ENCODE measurements at regions not wholly inside any gene's neighbourhood (a gene's known extent, or its start where the extent isn't known, plus 50 kb on each side); places are given as distances from the start of the nearest gene placed in this dataset.

GRCh38 chr2:7281231-7282201, 364.3 kb downstream of the RNF144A start:
- Mint-ChIP-seq H3K27me3 (ENCODE audit: low read depth) (peaks cover 6% of the 10 kb centered on the region), H3K4me1 (peaks cover 9% of the 10 kb centered on the region), H3K27ac (peak overlapping the region in 1 of 3 experiments; percentile 52), H3K36me3 (ENCODE audit: low read depth) (no peaks in the 10 kb centered on the region), H3K9me3 (no peaks in the 10 kb centered on the region), H3K4me3 (no peak overlapping the region)
- TF ChIP-seq CTCF (IDR thresholded peaks at IDR 0.05; ENCODE audit: unreplicated experiment in 3 of 3) = no peak

GRCh38 chr2:7286120-7286519, 368.9 kb downstream of the RNF144A start:
- Mint-ChIP-seq H3K36me3 (ENCODE audit: low read depth) (no peaks in the 10 kb centered on the region), H3K27ac (no peak overlapping the region), H3K9me3 (no peaks in the 10 kb centered on the region), H3K27me3 (ENCODE audit: low read depth) (peaks cover 5% of the 10 kb centered on the region), H3K4me3 (no peak overlapping the region), H3K4me1 (peaks cover 6% of the 10 kb centered on the region)
- TF ChIP-seq CTCF (IDR thresholded peaks at IDR 0.05; ENCODE audit: unreplicated experiment in 3 of 3) = no peak

- no peaks in the 10 kb centered on the region for H3K4me1 Mint-ChIP-seq
- no peaks in the 10 kb centered on the region for H3K27me3 Mint-ChIP-seq (ENCODE audit: low read depth)
- H3K27ac Mint-ChIP-seq = no peak overlapping the region
- H3K9me3 Mint-ChIP-seq = no peaks in the 10 kb centered on the region
- no peaks in the 10 kb centered on the region for H3K36me3 Mint-ChIP-seq (ENCODE audit: low read depth)
- no peak overlapping the region for H3K4me3 Mint-ChIP-seq
- no peak for TF ChIP-seq CTCF (IDR thresholded peaks at IDR 0.05; ENCODE audit: unreplicated experiment in 3 of 3)
Measured at GRCh38 chr2:7288484-7288883, 371.3 kb downstream of the RNF144A start.

- Mint-ChIP-seq H3K27ac (no peak overlapping the region), H3K27me3 (ENCODE audit: low read depth) (no peaks in the 10 kb centered on the region), H3K36me3 (ENCODE audit: low read depth) (no peaks in the 10 kb centered on the region)
Measured at GRCh38 chr2:7289697-7290096, 372.5 kb downstream of the RNF144A start.

GRCh38 chr2:7292154-7292691, 375.0 kb downstream of the RNF144A start:
- Mint-ChIP-seq H3K27ac (no peak overlapping the region), H3K4me3 (no peak overlapping the region), H3K4me1 (no peaks in the 10 kb centered on the region), H3K36me3 (ENCODE audit: low read depth) (no peaks in the 10 kb centered on the region), H3K9me3 (no peaks in the 10 kb centered on the region), H3K27me3 (ENCODE audit: low read depth) (no peaks in the 10 kb centered on the region)
- TF ChIP-seq CTCF (IDR thresholded peaks at IDR 0.05; ENCODE audit: unreplicated experiment in 3 of 3) = no peak

More at GRCh38 chr2:7289697-7290096, 372.5 kb downstream of the RNF144A start:
- Mint-ChIP-seq H3K4me1 (no peaks in the 10 kb centered on the region), H3K9me3 (no peaks in the 10 kb centered on the region), H3K4me3 (no peak overlapping the region)
- TF ChIP-seq CTCF (IDR thresholded peaks at IDR 0.05; ENCODE audit: unreplicated experiment in 3 of 3) = no peak

Measured in nephron (organoid).